ENCODE measurements at regions not wholly inside any gene's neighbourhood (a gene's known extent, or its start where the extent isn't known, plus 50 kb on each side); places are given as distances from the start of the nearest gene placed in this dataset.

DNA sequence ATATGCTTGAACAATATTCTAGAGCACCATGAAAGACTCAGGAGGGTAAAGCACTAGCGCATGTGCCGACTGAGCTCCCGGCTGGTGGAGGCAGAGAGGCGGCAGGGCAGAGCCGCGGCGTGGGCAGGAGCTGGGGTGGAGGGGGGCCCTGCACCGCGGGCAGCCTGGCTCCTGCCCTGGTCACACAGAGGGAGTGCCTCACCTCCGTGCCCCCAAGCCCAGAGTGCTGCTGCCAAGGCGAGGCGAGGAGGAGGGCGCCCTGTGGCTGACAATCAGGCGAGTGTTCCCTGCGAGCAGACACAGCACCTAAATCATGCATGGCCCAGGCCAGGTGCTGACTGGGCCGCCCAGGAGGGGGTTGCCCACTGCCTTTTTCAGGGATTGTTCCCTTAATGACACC, 105.8 kb upstream of the TNRC6C start:
- Mint-ChIP-seq H3K9me3 (no peaks in the 10 kb centered on the region), H3K27ac (no peak overlapping the region), H3K36me3 (ENCODE audit: low read depth) (no peaks in the 10 kb centered on the region), H3K27me3 (peaks cover 3% of the 10 kb centered on the region), H3K4me1 (peaks cover 10% of the 10 kb centered on the region), H3K4me3 (no peak overlapping the region)
- DNase-seq, result no peak
- intact Hi-C loops (cut with micrococcal nuclease), result no loop called here

- no peak for DNase-seq
- no peak overlapping the region for H3K27ac Mint-ChIP-seq
- H3K4me3 Mint-ChIP-seq, result no peak overlapping the region
- intact Hi-C loops (cut with micrococcal nuclease), result no loop called here
- peaks cover 6% of the 10 kb centered on the region for H3K9me3 Mint-ChIP-seq
- peaks cover 3% of the 10 kb centered on the region for H3K27me3 Mint-ChIP-seq
- H3K4me1 Mint-ChIP-seq, result peaks cover 11% of the 10 kb centered on the region
- no peaks in the 10 kb centered on the region for H3K36me3 Mint-ChIP-seq (ENCODE audit: low read depth)
Measured at GRCh38 chr17:77853191-77853977, 105.1 kb upstream of the TNRC6C start.

GRCh38 chr17:77854083-77854758, 104.3 kb upstream of the TNRC6C start:
- Mint-ChIP-seq H3K36me3 (ENCODE audit: low read depth) (no peaks in the 10 kb centered on the region), H3K27ac (no peak overlapping the region), H3K4me1 (peaks cover 11% of the 10 kb centered on the region), H3K4me3 (no peak overlapping the region), H3K9me3 (peaks cover 10% of the 10 kb centered on the region), H3K27me3 (peaks cover 8% of the 10 kb centered on the region)
- intact Hi-C loops (cut with micrococcal nuclease), result no loop called here
- DNase-seq, result no peak

- H3K36me3 Mint-ChIP-seq (ENCODE audit: low read depth), result no peaks in the 10 kb centered on the region
- peaks cover 10% of the 10 kb centered on the region for H3K9me3 Mint-ChIP-seq
- intact Hi-C loops (cut with micrococcal nuclease), result no loop called here
- no peak for DNase-seq
- H3K4me3 Mint-ChIP-seq, result no peak overlapping the region
- H3K4me1 Mint-ChIP-seq, result peaks cover 11% of the 10 kb centered on the region
- H3K27me3 Mint-ChIP-seq, result peaks cover 11% of the 10 kb centered on the region
- no peak overlapping the region for H3K27ac Mint-ChIP-seq
Measured at GRCh38 chr17:77854759-77855745, 103.5 kb upstream of the TNRC6C start.

- H3K4me3 Mint-ChIP-seq, result no peak overlapping the region
- no peak overlapping the region for H3K27ac Mint-ChIP-seq
- H3K4me1 Mint-ChIP-seq, result peaks cover 11% of the 10 kb centered on the region
- H3K9me3 Mint-ChIP-seq, result peaks cover 18% of the 10 kb centered on the region
- peaks cover 23% of the 10 kb centered on the region for H3K27me3 Mint-ChIP-seq
- H3K36me3 Mint-ChIP-seq (ENCODE audit: low read depth), result no peaks in the 10 kb centered on the region
- no peak for DNase-seq
- intact Hi-C loops (cut with micrococcal nuclease), result no loop called here
Measured at GRCh38 chr17:77856551-77857305, 101.8 kb upstream of the TNRC6C start.

DNA sequence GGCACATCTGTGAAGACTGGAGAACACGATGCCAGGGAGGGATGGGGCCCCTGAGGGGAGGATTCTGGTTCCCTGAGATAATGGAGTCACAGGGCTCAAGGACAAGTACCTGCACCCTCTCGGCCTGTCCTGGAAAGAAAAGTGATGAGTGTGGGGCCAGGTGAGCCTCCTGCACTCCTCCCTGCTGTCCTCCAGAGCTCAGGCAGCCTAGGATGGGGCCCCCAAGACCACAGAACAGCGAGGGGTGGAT, 101.3 kb upstream of the TNRC6C start:
- no peaks in the 10 kb centered on the region for H3K36me3 Mint-ChIP-seq (ENCODE audit: low read depth)
- H3K27ac Mint-ChIP-seq, result no peak overlapping the region
- peaks cover 23% of the 10 kb centered on the region for H3K27me3 Mint-ChIP-seq
- peaks cover 18% of the 10 kb centered on the region for H3K9me3 Mint-ChIP-seq
- DNase-seq, result no peak
- intact Hi-C loops (cut with micrococcal nuclease), result no loop called here
- peaks cover 11% of the 10 kb centered on the region for H3K4me1 Mint-ChIP-seq
- no peak overlapping the region for H3K4me3 Mint-ChIP-seq

- Mint-ChIP-seq H3K27ac (no peak overlapping the region), H3K27me3 (peaks cover 27% of the 10 kb centered on the region), H3K9me3 (peaks cover 18% of the 10 kb centered on the region), H3K4me3 (no peak overlapping the region), H3K36me3 (ENCODE audit: low read depth) (no peaks in the 10 kb centered on the region), H3K4me1 (peaks cover 11% of the 10 kb centered on the region)
- intact Hi-C loops (cut with micrococcal nuclease), result no loop called here
- no peak for DNase-seq
Measured at GRCh38 chr17:77857613-77858012, 100.9 kb upstream of the TNRC6C start.

GRCh38 chr17:77858291-77859034, 100.0 kb upstream of the TNRC6C start:
- no peaks in the 10 kb centered on the region for H3K36me3 Mint-ChIP-seq (ENCODE audit: low read depth)
- H3K4me3 Mint-ChIP-seq, result no peak overlapping the region
- intact Hi-C loops (cut with micrococcal nuclease), result no loop called here
- peaks cover 18% of the 10 kb centered on the region for H3K9me3 Mint-ChIP-seq
- DNase-seq, result no peak
- peaks cover 12% of the 10 kb centered on the region for H3K4me1 Mint-ChIP-seq
- H3K27me3 Mint-ChIP-seq, result peaks cover 28% of the 10 kb centered on the region
- H3K27ac Mint-ChIP-seq, result no peak overlapping the region

- intact Hi-C loops (cut with micrococcal nuclease), result no loop called here
- peaks cover 18% of the 10 kb centered on the region for H3K9me3 Mint-ChIP-seq
- H3K27ac Mint-ChIP-seq, result no peak overlapping the region
- peaks cover 30% of the 10 kb centered on the region for H3K27me3 Mint-ChIP-seq
- no peak for DNase-seq
- H3K36me3 Mint-ChIP-seq (ENCODE audit: low read depth), result no peaks in the 10 kb centered on the region
- peaks cover 15% of the 10 kb centered on the region for H3K4me1 Mint-ChIP-seq
- H3K4me3 Mint-ChIP-seq, result no peak overlapping the region
Measured at GRCh38 chr17:77859035-77859810, 99.3 kb upstream of the TNRC6C start.

- no peak overlapping the region for H3K4me3 Mint-ChIP-seq
- peaks cover 18% of the 10 kb centered on the region for H3K9me3 Mint-ChIP-seq
- DNase-seq, result no peak
- no peaks in the 10 kb centered on the region for H3K36me3 Mint-ChIP-seq (ENCODE audit: low read depth)
- H3K27me3 Mint-ChIP-seq, result peaks cover 27% of the 10 kb centered on the region
- intact Hi-C loops (cut with micrococcal nuclease), result no loop called here
- H3K4me1 Mint-ChIP-seq, result peaks cover 13% of the 10 kb centered on the region
- no peak overlapping the region for H3K27ac Mint-ChIP-seq
Measured at GRCh38 chr17:77861133-77861695, 97.3 kb upstream of the TNRC6C start.

DNA sequence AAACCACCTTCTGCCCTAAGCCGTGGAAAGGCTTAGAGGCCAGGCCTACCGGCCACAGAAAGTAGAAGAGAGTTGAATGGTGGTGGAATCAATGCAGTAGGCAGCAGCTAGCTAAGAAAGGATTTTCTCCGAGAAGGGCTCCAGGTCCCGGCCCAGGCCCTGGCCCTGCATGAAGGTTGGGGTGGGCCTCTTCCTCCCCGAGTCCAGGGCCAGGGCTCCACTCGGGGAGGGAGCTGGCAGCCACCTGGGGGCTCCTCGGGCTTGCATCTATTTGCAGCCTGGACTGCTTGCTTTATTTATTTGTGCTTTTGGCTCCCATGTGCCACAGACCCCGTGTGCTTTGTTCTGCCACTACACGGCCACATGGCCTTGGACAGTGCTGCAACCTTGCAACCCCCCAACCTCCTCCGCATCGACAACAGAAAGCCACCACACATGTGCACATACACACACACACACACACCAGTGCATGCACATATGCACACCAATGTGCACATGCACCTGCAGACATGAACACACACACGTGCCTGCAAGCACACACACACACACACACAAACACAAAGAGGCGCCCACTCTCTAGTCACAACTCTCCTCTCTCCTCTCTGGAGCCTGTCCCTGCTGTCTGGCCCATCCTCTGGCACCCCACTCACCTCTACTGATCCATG, 96.4 kb upstream of the TNRC6C start:
- H3K4me3 Mint-ChIP-seq, result no peak overlapping the region
- no peak for DNase-seq
- H3K36me3 Mint-ChIP-seq (ENCODE audit: low read depth), result no peaks in the 10 kb centered on the region
- H3K4me1 Mint-ChIP-seq, result peaks cover 11% of the 10 kb centered on the region
- peaks cover 27% of the 10 kb centered on the region for H3K27me3 Mint-ChIP-seq
- no peak overlapping the region for H3K27ac Mint-ChIP-seq
- peaks cover 18% of the 10 kb centered on the region for H3K9me3 Mint-ChIP-seq
- intact Hi-C loops (cut with micrococcal nuclease), result no loop called here

All from activated CD4-positive, alpha-beta T cell treated with anti-CD3 and anti-CD28 coated beads, Interleukin-2, amount 10 ng/mL, durations not matched to agents 24 days and 14 days (primary cell).